GM12891 (cell line): ENCODE measurements at regions not wholly inside any gene's neighbourhood (a gene's known extent, or its start where the extent isn't known, plus 50 kb on each side); places are given as distances from the start of the nearest gene placed in this dataset.

ENCODE experiments used
- DNase-seq: peaks from one replicate; pipeline ENCODE4 v3.0.0; 2011; ENCODE audit warnings: low spot score; ENCODE audit not compliant: insufficient read length
- FAIRE-seq: peaks from 2 replicates; lab custom pipeline; 2011; peaks lifted over from hg19 to GRCh38; lab: Jason Lieb, UNC
- PAX5 ChIP-seq: IDR thresholded peaks from 2 replicates; pipeline ENCODE4 v1.6.1; 2011; ENCODE audit warnings: low read length, moderate library complexity, mild to moderate bottlenecking; ENCODE audit not compliant: insufficient read depth, severe bottlenecking
- POLR2A ChIP-seq: IDR thresholded peaks from 2 replicates; pipeline ENCODE4 v1.6.1; 2011; ENCODE audit warnings: low read depth, low read length, control low read depth
- POLR2AphosphoS5 ChIP-seq: IDR thresholded peaks from 2 replicates; pipeline ENCODE4 v1.6.1; 2011; ENCODE audit warnings: low read depth, low read length, control low read depth
- POU2F2 ChIP-seq: IDR thresholded peaks from 2 replicates; pipeline ENCODE4 v1.6.1; 2011; ENCODE audit warnings: low read depth, mild to moderate bottlenecking, control low read depth, low read length, moderate library complexity
- SPI1 ChIP-seq: IDR thresholded peaks from 2 replicates; pipeline ENCODE4 v1.6.1; 2011; ENCODE audit warnings: low read depth, low read length, control low read depth
- TAF1 ChIP-seq: IDR thresholded peaks from 2 replicates; pipeline ENCODE4 v1.6.1; 2011; ENCODE audit warnings: low read depth, low read length, control low read depth

DNA sequence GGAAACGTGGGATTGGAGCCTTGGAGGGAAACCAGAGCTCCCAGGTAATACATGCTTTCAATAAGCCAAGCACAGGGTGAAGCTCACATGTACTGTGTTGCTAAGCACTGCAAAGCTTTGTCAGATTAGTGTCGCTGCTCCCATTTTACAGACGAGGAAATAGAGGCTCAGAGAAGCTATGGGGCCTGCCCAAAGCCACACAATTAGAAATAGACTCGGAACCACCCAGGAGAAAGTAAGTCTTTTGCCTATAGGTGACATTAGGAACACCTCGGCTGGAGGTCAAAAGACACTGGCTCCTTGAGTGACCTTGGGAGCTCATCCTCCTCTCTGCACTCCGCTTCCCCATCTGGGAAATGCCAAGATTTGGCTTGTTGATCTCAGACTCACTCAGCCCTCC is 175.6 kb upstream of the ZC3H12A start:
- no peak for FAIRE-seq
- DNase-seq = no peak
- TF ChIP-seq TAF1 = no peak
- no peak for TF ChIP-seq POLR2AphosphoS5

DNA sequence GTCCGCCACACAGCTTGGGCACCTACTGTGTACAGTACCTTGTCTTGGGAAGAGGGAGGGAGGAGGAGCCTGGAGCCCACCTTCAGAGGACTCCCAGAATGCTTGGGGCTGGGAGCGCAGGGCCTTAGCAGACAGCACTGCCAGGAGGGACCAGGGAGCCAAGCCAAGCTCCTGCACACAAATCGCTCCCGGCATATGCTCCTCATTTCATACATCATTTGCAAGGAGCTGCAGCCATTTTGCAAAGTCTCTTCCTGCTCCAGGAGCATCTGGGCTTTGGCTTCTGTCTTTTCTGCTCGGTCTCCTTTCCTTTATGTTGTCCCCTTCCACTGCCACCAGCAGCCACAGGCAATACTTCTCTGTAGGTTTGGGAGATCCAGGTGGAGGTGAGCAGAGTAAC is 175.2 kb upstream of the ZC3H12A start:
- no peak for TF ChIP-seq POU2F2
- TF ChIP-seq TAF1 = no peak
- TF ChIP-seq PAX5 = no peak
- TF ChIP-seq POLR2AphosphoS5 = no peak
- no peak for TF ChIP-seq POLR2A
- no peak for TF ChIP-seq SPI1
- FAIRE-seq (no peak), DNase-seq (no peak)

GRCh38 chr1:37303884-37304574 is 170.4 kb upstream of the ZC3H12A start:
- TF ChIP-seq POLR2AphosphoS5 = no peak
- no peak for TF ChIP-seq POU2F2
- TF ChIP-seq POLR2A = no peak
- TF ChIP-seq SPI1 = no peak
- no peak for TF ChIP-seq TAF1
- TF ChIP-seq PAX5 = no peak
- no peak for FAIRE-seq
- DNase-seq = no peak

DNA sequence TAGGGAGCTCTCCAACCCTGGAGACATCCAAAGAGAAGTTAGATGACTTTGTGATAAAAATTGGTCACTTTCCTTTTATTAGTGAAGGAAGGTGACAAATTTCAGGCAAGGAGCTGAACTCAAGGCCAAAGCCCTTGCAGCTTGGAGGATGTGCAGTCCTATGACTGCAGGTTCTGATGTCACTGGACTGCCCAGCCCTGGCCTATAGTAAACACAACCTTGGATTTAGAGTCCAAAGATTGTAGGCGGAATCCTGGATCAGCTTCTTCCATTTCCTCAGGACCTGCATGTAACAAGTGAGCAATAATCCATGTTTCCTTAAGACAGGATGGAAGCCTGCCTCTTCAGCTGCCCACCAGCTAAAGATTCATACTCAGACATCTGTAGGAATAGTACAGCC is 169.3 kb upstream of the ZC3H12A start:
- DNase-seq (no peak), FAIRE-seq (no peak)
- no peak for TF ChIP-seq PAX5
- no peak for TF ChIP-seq SPI1
- TF ChIP-seq POLR2A = no peak

DNA sequence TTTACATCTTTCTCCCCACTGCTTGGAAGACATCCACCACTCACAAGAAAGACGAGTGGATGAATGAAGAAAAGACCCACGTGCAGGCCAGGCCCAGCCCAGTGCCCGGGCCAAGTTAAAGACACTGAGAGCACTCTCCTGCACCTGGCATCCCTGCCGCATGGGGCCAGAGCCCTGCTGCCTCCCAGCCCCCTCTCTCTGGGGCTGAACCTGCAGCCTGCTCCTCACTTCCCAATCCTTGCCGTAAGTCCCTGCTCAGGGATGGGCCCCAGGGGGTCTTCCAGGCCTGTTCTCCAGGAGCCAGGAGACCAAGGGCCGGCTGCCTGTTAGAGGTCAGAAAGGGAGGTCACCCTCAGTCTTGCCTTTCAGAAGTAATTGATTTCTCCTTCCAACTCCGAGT is 168.5 kb upstream of the ZC3H12A start:
- DNase-seq (no peak), FAIRE-seq (no peak)
- TF ChIP-seq TAF1 (no peak), POU2F2 (no peak), SPI1 (no peak), POLR2AphosphoS5 (no peak), POLR2A (no peak), PAX5 (no peak)

- TF ChIP-seq SPI1 (no peak), TAF1 (no peak)
- no peak for FAIRE-seq
- no peak for DNase-seq
These were observed 167.9 kb upstream of the ZC3H12A start for GRCh38 chr1:37306461-37306860.

DNA sequence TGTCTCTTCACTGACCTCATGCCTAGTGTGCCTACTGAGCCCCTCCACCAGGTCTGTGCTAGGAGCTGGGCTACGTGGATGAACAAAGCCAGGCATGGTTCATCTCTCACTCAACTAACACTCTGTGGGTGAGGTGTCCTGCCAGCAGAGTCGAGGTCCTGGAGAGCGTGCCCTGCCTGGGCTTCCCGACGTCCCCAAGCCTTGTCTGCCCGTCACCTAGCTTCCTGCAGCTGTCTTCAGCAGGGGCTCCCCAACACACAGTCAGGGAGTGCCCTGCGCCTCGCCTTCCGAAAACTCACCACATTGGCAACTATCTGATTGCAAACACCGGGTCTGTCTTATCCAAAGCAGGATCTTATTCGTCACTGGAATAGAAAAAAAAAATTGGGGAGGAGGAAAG is 167.5 kb upstream of the ZC3H12A start:
- DNase-seq (no peak), FAIRE-seq (no peak)
- TF ChIP-seq SPI1 (no peak), POLR2AphosphoS5 (no peak), POU2F2 (no peak), PAX5 (no peak), TAF1 (no peak), POLR2A (no peak)

- TF ChIP-seq SPI1 (no peak), PAX5 (no peak), POLR2A (no peak), POU2F2 (no peak), TAF1 (no peak), POLR2AphosphoS5 (no peak)
- DNase-seq (no peak), FAIRE-seq (no peak)
These were observed 166.1 kb upstream of the ZC3H12A start for GRCh38 chr1:37308031-37308960.

DNA sequence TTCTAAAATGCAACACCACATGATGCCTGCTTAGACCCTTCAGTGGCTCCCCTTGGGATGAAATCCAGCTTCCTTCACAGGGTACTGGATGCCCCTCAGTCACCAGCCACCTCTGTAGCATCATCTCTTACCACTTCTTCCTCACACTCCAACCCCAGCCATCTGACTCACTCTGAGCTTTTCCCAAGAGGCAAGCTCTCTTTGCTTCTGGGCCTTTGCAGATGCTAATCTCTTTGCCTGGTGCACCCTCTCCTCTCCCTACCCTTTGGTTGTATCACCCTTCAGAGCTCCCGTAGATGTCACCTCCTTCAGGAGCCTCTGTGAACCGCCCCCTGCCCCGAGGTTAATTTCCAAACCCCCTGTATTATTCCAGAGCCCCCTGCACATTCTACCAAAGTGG is 164.8 kb upstream of the ZC3H12A start:
- no peak for TF ChIP-seq PAX5
- no peak for TF ChIP-seq TAF1
- no peak for TF ChIP-seq POU2F2
- TF ChIP-seq SPI1 = no peak
- no peak for TF ChIP-seq POLR2A
- TF ChIP-seq POLR2AphosphoS5 = no peak
- no peak for DNase-seq
- no peak for FAIRE-seq

GRCh38 chr1:37310064-37310463 is 164.3 kb upstream of the ZC3H12A start:
- TF ChIP-seq PAX5 (no peak), POU2F2 (no peak), POLR2A (no peak), TAF1 (no peak), SPI1 (no peak), POLR2AphosphoS5 (no peak)
- DNase-seq (no peak), FAIRE-seq (no peak)
